ENCODE measurements at regions not wholly inside any gene's neighbourhood (a gene's known extent, or its start where the extent isn't known, plus 50 kb on each side); places are given as distances from the start of the nearest gene placed in this dataset.

- Histone ChIP-seq H3K9me3 (no peaks in the 10 kb centered on the region), H3K36me3 (ENCODE audit: control insufficient read depth in 2 of 2, extremely low read depth in 1 of 2, insufficient read depth in 1 of 2, low read length in 1 of 2) (no peaks in the 10 kb centered on the region), H3K27ac (ENCODE audit: low read length) (no peak overlapping the region), H3K27me3 (replicated peaks in 1 of 2; ENCODE audit: control insufficient read depth in 2 of 2, extremely low read depth in 1 of 2, insufficient read depth in 2 of 2, low read length in 1 of 2) (peaks cover 0 to 7% of the 10 kb centered on the region in 2 experiments), H3K4me3 (ENCODE audit: control insufficient read depth in 1 of 2, extremely low read depth in 1 of 2, low read length in 1 of 2) (no peak overlapping the region), H3K4me1 (ENCODE audit: control insufficient read depth in 1 of 2, extremely low read depth in 1 of 2, insufficient read depth in 2 of 2, low read length in 2 of 2) (no peaks in the 10 kb centered on the region)
- no peaks in the 10 kb centered on the region for H3K27me3 Mint-ChIP-seq
- H3K4me1 Mint-ChIP-seq: peaks cover 0 to under 1% (median 0%) of the 10 kb centered on the region in 3 donors
- CTCF ChIA-PET: no interaction called here
- no peak overlapping the region for H3K27ac Mint-ChIP-seq
- ATAC-seq (replicated peaks in 1 of 4): no peak
- POLR2A ChIA-PET: no interaction called here
- no peaks in the 10 kb centered on the region for H3K36me3 Mint-ChIP-seq
- H3K4me3 Mint-ChIP-seq: no peak overlapping the region
- WGBS (ENCODE audit: insufficient coverage): 70% methylated on average over 2 of the region's 2 CpGs
- H3K9me3 Mint-ChIP-seq: no peaks in the 10 kb centered on the region
- no peak for DNase-seq
These were observed 148.7 kb upstream of the TNRC6C start for GRCh38 chr17:77809814-77810213.

DNA sequence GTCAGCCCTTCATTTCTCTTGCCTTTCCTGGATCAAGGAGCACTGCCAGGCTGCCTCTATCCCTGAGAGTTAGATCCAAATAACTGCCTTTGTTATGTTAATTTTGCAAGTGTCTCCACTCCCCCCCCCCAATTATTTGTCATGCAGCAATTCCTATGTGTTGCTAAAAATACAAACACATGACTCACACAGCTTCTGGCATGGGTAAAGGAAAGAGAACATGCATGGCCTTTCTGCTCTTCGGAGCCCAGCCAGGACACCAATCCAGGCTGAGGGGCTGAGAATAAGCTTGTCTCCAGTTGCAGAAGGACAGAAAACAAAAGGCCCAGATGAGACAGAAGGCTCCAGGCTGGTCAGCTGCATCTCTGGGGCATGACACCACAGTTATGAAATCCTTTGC, 148.0 kb upstream of the TNRC6C start:
- H3K4me3 Mint-ChIP-seq: no peak overlapping the region
- H3K36me3 Mint-ChIP-seq: no peaks in the 10 kb centered on the region
- H3K27ac Mint-ChIP-seq: peak overlapping the region in 1 of 2 donors; percentile 29
- Histone ChIP-seq H3K4me1 (ENCODE audit: control insufficient read depth in 1 of 2, extremely low read depth in 1 of 2, insufficient read depth in 2 of 2, low read length in 2 of 2) (no peaks in the 10 kb centered on the region), H3K27ac (ENCODE audit: low read length) (no peak overlapping the region), H3K27me3 (replicated peaks in 1 of 2; ENCODE audit: control insufficient read depth in 2 of 2, extremely low read depth in 1 of 2, insufficient read depth in 2 of 2, low read length in 1 of 2) (peaks cover 0 to 4% of the 10 kb centered on the region in 2 experiments), H3K36me3 (ENCODE audit: control insufficient read depth in 2 of 2, extremely low read depth in 1 of 2, insufficient read depth in 1 of 2, low read length in 1 of 2) (no peaks in the 10 kb centered on the region), H3K9me3 (no peaks in the 10 kb centered on the region), H3K4me3 (ENCODE audit: control insufficient read depth in 1 of 2, extremely low read depth in 1 of 2, low read length in 1 of 2) (no peak overlapping the region)
- ChIA-PET CTCF (no interaction called here), POLR2A (interaction anchor here in 1 of 2 donors (0.5 kb wide), 1 partner anchor 171 kb away, joined by 4 read pairs; no protein-coding TSS in a partner anchor)
- 100% methylated on average over 1 of the region's 1 CpG for WGBS (ENCODE audit: insufficient coverage)
- H3K27me3 Mint-ChIP-seq: peaks cover 0 to under 1% of the 10 kb centered on the region in 2 donors
- ATAC-seq (replicated peaks in 1 of 4) (no peak), DNase-seq (no peak)
- no peaks in the 10 kb centered on the region for H3K4me1 Mint-ChIP-seq
- no peaks in the 10 kb centered on the region for H3K9me3 Mint-ChIP-seq

GRCh38 chr17:77811521-77811920, 147.0 kb upstream of the TNRC6C start:
- H3K36me3 ChIP-seq (ENCODE audit: control insufficient read depth in 2 of 2, extremely low read depth in 1 of 2, insufficient read depth in 1 of 2, low read length in 1 of 2): no peaks in the 10 kb centered on the region
- ATAC-seq (replicated peaks in 1 of 4): no peak
- no peaks in the 10 kb centered on the region for H3K36me3 Mint-ChIP-seq
- peaks cover 0 to 4% of the 10 kb centered on the region in 2 donors for H3K27me3 Mint-ChIP-seq
- no peaks in the 10 kb centered on the region for H3K4me1 Mint-ChIP-seq
- no peak overlapping the region for H3K27ac ChIP-seq (ENCODE audit: low read length)
- no peak overlapping the region for H3K27ac Mint-ChIP-seq
- no peaks in the 10 kb centered on the region for H3K4me1 ChIP-seq (ENCODE audit: control insufficient read depth in 1 of 2, extremely low read depth in 1 of 2, insufficient read depth in 2 of 2, low read length in 2 of 2)
- WGBS (ENCODE audit: insufficient coverage): 67% methylated on average over 2 of the region's 6 CpGs
- POLR2A ChIA-PET: no interaction called here
- peaks cover 0 to 4% of the 10 kb centered on the region in 2 experiments for H3K27me3 ChIP-seq (replicated peaks in 1 of 2; ENCODE audit: control insufficient read depth in 2 of 2, extremely low read depth in 1 of 2, insufficient read depth in 2 of 2, low read length in 1 of 2)
- CTCF ChIA-PET: no interaction called here
- no peak overlapping the region for H3K4me3 ChIP-seq (ENCODE audit: control insufficient read depth in 1 of 2, extremely low read depth in 1 of 2, low read length in 1 of 2)
- H3K4me3 Mint-ChIP-seq: no peak overlapping the region
- H3K9me3 Mint-ChIP-seq: no peaks in the 10 kb centered on the region
- DNase-seq: no peak
- H3K9me3 ChIP-seq: no peaks in the 10 kb centered on the region

- H3K9me3 ChIP-seq: no peaks in the 10 kb centered on the region
- no peak overlapping the region for H3K27ac Mint-ChIP-seq
- H3K27ac ChIP-seq (ENCODE audit: low read length): no peak overlapping the region
- H3K4me1 Mint-ChIP-seq: no peaks in the 10 kb centered on the region
- no peak overlapping the region for H3K4me3 ChIP-seq (ENCODE audit: control insufficient read depth in 1 of 2, extremely low read depth in 1 of 2, low read length in 1 of 2)
- WGBS (ENCODE audit: insufficient coverage): 88% methylated on average over 2 of the region's 9 CpGs
- H3K36me3 ChIP-seq (ENCODE audit: control insufficient read depth in 2 of 2, extremely low read depth in 1 of 2, insufficient read depth in 1 of 2, low read length in 1 of 2): no peaks in the 10 kb centered on the region
- ChIA-PET POLR2A (no interaction called here), CTCF (interaction anchor here in 1 of 2 donors (0.7 kb wide), 1 partner anchor 193 kb away, joined by 3 read pairs; no protein-coding TSS in a partner anchor)
- H3K9me3 Mint-ChIP-seq: no peaks in the 10 kb centered on the region
- DNase-seq (no peak), ATAC-seq (replicated peaks in 1 of 4) (no peak)
- H3K4me1 ChIP-seq (ENCODE audit: control insufficient read depth in 1 of 2, extremely low read depth in 1 of 2, insufficient read depth in 2 of 2, low read length in 2 of 2): no peaks in the 10 kb centered on the region
- H3K36me3 Mint-ChIP-seq: no peaks in the 10 kb centered on the region
- H3K27me3 ChIP-seq (replicated peaks in 1 of 2; ENCODE audit: control insufficient read depth in 2 of 2, extremely low read depth in 1 of 2, insufficient read depth in 2 of 2, low read length in 1 of 2): no peaks in the 10 kb centered on the region
- peaks cover 0 to 4% of the 10 kb centered on the region in 2 donors for H3K27me3 Mint-ChIP-seq
- H3K4me3 Mint-ChIP-seq: no peak overlapping the region
These were observed 144.3 kb upstream of the TNRC6C start for GRCh38 chr17:77814091-77814772.

- Mint-ChIP-seq H3K27me3 (peaks cover 0 to 4% of the 10 kb centered on the region in 2 donors), H3K4me3 (no peak overlapping the region), H3K9me3 (no peaks in the 10 kb centered on the region), H3K27ac (no peak overlapping the region), H3K4me1 (no peaks in the 10 kb centered on the region), H3K36me3 (no peaks in the 10 kb centered on the region)
- Histone ChIP-seq H3K4me3 (ENCODE audit: control insufficient read depth in 1 of 2, extremely low read depth in 1 of 2, low read length in 1 of 2) (no peak overlapping the region), H3K27me3 (replicated peaks in 1 of 2; ENCODE audit: control insufficient read depth in 2 of 2, extremely low read depth in 1 of 2, insufficient read depth in 2 of 2, low read length in 1 of 2) (no peaks in the 10 kb centered on the region), H3K9me3 (no peaks in the 10 kb centered on the region), H3K27ac (ENCODE audit: low read length) (no peak overlapping the region), H3K36me3 (ENCODE audit: control insufficient read depth in 2 of 2, extremely low read depth in 1 of 2, insufficient read depth in 1 of 2, low read length in 1 of 2) (no peaks in the 10 kb centered on the region), H3K4me1 (ENCODE audit: control insufficient read depth in 1 of 2, extremely low read depth in 1 of 2, insufficient read depth in 2 of 2, low read length in 2 of 2) (no peaks in the 10 kb centered on the region)
- ATAC-seq (replicated peaks in 1 of 4): no peak
- 88% methylated on average over 12 of the region's 13 CpGs for WGBS (ENCODE audit: insufficient coverage)
- ChIA-PET POLR2A (no interaction called here), CTCF (interaction anchor here (0.6 to 0.7 kb wide), 2 partner anchors 192 to 1930 kb away, joined by 3 read pairs; no protein-coding TSS in a partner anchor)
- no peak for DNase-seq
These were observed 143.2 kb upstream of the TNRC6C start for GRCh38 chr17:77815127-77815905.

GRCh38 chr17:77817953-77818352, 140.6 kb upstream of the TNRC6C start:
- Mint-ChIP-seq H3K4me1 (peaks cover 0 to 1% (median 0%) of the 10 kb centered on the region in 3 donors), H3K36me3 (no peaks in the 10 kb centered on the region), H3K27me3 (peaks cover 0 to 4% of the 10 kb centered on the region in 2 donors), H3K27ac (no peak overlapping the region), H3K9me3 (no peaks in the 10 kb centered on the region), H3K4me3 (no peak overlapping the region)
- H3K4me1 ChIP-seq (ENCODE audit: control insufficient read depth in 1 of 2, extremely low read depth in 1 of 2, insufficient read depth in 2 of 2, low read length in 2 of 2): no peaks in the 10 kb centered on the region
- DNase-seq: no peak
- ChIA-PET CTCF (no interaction called here), POLR2A (no interaction called here)
- no peaks in the 10 kb centered on the region for H3K36me3 ChIP-seq (ENCODE audit: control insufficient read depth in 2 of 2, extremely low read depth in 1 of 2, insufficient read depth in 1 of 2, low read length in 1 of 2)
- H3K27ac ChIP-seq (ENCODE audit: low read length): no peak overlapping the region
- no peak overlapping the region for H3K4me3 ChIP-seq (ENCODE audit: control insufficient read depth in 1 of 2, extremely low read depth in 1 of 2, low read length in 1 of 2)
- no peak for ATAC-seq (replicated peaks in 1 of 4)
- no CpG with 5 or more reads among the region's 4 CpGs for WGBS (ENCODE audit: insufficient coverage)
- H3K9me3 ChIP-seq: no peaks in the 10 kb centered on the region
- H3K27me3 ChIP-seq (replicated peaks in 1 of 2; ENCODE audit: control insufficient read depth in 2 of 2, extremely low read depth in 1 of 2, insufficient read depth in 2 of 2, low read length in 1 of 2): no peaks in the 10 kb centered on the region
